Left ventricle myocardium inferior (tissue), 1 donor: ENCODE measurements at regions not wholly inside any gene's neighbourhood (a gene's known extent, or its start where the extent isn't known, plus 50 kb on each side); places are given as distances from the start of the nearest gene placed in this dataset.
A peak's percentile ranks its signal among the peaks of the same experiment; 100 is the strongest.

ENCODE experiments used
- DNase-seq: peaks from one replicate; pipeline ENCODE4 v3.0.0-alpha.2; 2020
- H3K27ac ChIP-seq: fragments of 200-600 bp; replicated peaks from 2 replicates; pipeline ENCODE4 v1.8.0; 2021
- H3K27me3 ChIP-seq: fragments of 200-600 bp; 2 replicates; pipeline ENCODE4 v1.8.0; 2021; ENCODE audit warnings: low read depth
- H3K36me3 ChIP-seq: fragments of 200-600 bp; 2 replicates; pipeline ENCODE4 v1.8.0; 2021
- H3K4me1 ChIP-seq: fragments of 200-600 bp; 2 replicates; pipeline ENCODE4 v1.8.0; 2021
- H3K4me3 ChIP-seq: fragments of 200-600 bp; 2 replicates; pipeline ENCODE4 v1.8.0; 2021; ENCODE audit warnings: mild to moderate bottlenecking, moderate library complexity
- H3K9me3 ChIP-seq: fragments of 200-600 bp; replicated peaks from 2 replicates; pipeline ENCODE4 v1.8.0; 2021
- intact Hi-C: fragments of 100-400 bp; cut with micrococcal nuclease; formaldehyde crosslinking; loops from one replicate; pipeline ENCODE4 v1.11.0; 2022
- TF ChIP-seq, protein P1 (sequence below): fragments of 200-600 bp; IDR thresholded peaks from 2 replicates; pipeline ENCODE4 v1.8.0; 2021; ENCODE audit warnings: antibody characterized with exemption, mild to moderate bottlenecking, borderline replicate concordance
- donor health status: DM: no; HTN: yes; CAD: no; lungs with severe emphysema.

DNA sequence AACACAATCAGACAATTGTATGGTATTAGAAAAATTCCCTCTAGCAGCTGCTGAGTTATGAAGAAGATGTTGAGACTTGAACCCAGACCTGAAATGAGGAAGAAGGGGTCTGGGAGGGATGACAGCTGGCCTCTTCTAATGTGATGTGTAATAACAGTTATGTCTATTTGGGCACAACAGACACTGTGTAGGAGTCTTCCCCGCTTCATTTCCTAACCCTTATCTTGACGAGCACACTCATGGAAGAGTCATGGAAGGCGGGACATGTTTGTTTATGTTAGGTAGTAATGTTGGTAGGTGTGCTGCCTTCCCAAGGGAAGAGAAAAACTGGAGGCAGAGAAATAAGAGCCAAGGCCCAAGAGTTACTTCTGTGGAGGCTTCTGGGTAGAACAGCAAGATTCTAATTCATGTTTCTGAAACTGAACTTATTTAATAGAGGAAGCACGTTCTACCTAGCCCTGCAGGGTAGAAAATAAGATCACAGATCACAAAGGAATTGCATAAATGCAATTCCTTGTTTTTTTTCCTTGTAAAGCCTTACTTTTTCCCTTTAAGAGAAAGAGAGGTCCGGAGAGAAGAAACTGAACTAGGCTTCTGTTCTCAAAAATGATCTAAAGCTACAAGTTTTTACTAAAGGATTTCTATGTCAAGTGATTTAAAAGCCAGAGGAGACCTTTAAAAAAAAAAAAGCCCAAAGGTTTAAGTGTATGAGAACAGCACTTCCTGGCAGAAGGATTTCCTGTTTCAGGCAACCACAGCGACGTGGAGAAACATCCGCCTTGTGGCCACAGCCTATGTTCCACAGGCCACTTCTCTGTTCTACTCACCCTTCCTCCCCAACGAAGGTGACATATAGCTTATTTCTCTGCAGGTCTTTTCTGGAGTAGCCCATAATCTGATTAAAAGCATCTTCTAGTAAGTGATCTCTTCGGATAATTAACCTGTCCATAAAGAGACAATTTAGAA is 68.5 kb upstream of the STK17B start:
- no peaks in the 10 kb centered on the region for H3K9me3 ChIP-seq
- H3K27me3 ChIP-seq, result no peaks in the 10 kb centered on the region
- DNase-seq, result peak; percentile 52
- peaks cover 26% of the 10 kb centered on the region for H3K36me3 ChIP-seq
- H3K4me1 ChIP-seq, result peaks cover 27% of the 10 kb centered on the region
- TF ChIP-seq, protein P1, sequence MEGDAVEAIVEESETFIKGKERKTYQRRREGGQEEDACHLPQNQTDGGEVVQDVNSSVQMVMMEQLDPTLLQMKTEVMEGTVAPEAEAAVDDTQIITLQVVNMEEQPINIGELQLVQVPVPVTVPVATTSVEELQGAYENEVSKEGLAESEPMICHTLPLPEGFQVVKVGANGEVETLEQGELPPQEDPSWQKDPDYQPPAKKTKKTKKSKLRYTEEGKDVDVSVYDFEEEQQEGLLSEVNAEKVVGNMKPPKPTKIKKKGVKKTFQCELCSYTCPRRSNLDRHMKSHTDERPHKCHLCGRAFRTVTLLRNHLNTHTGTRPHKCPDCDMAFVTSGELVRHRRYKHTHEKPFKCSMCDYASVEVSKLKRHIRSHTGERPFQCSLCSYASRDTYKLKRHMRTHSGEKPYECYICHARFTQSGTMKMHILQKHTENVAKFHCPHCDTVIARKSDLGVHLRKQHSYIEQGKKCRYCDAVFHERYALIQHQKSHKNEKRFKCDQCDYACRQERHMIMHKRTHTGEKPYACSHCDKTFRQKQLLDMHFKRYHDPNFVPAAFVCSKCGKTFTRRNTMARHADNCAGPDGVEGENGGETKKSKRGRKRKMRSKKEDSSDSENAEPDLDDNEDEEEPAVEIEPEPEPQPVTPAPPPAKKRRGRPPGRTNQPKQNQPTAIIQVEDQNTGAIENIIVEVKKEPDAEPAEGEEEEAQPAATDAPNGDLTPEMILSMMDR, result peak; percentile 29
- intact Hi-C loops, result no loop called here
- H3K27ac ChIP-seq, result peak overlapping the region; percentile 80
- H3K4me3 ChIP-seq, result peak overlapping the region; percentile 21

DNA sequence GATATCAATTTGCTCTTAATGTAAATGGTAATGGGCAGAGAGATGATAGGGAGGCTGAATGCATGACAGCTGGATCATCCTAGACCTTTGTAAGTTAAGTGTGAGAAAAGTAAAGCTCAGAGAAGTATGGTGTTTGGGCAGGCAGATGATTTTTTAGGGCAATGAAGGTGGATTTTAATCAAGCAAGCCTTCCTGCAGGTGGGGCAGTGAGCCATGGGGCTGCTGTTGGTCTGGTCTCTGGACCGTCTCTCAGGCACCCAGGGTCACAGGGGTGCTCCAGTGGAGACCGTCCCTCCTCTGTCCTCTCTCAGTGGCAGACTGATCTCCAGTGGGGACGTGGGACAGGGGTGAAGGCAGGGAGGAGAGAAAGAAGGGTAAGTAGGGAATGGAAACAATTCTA is 69.8 kb upstream of the STK17B start:
- no peak overlapping the region for H3K4me3 ChIP-seq
- intact Hi-C loops, result no loop called here
- no peaks in the 10 kb centered on the region for H3K9me3 ChIP-seq
- H3K4me1 ChIP-seq, result peaks cover 27% of the 10 kb centered on the region
- TF ChIP-seq, protein P1, result no peak
- no peak for DNase-seq
- H3K27me3 ChIP-seq, result no peaks in the 10 kb centered on the region
- peak overlapping the region; percentile 80 for H3K27ac ChIP-seq
- H3K36me3 ChIP-seq, result peaks cover 26% of the 10 kb centered on the region

DNA sequence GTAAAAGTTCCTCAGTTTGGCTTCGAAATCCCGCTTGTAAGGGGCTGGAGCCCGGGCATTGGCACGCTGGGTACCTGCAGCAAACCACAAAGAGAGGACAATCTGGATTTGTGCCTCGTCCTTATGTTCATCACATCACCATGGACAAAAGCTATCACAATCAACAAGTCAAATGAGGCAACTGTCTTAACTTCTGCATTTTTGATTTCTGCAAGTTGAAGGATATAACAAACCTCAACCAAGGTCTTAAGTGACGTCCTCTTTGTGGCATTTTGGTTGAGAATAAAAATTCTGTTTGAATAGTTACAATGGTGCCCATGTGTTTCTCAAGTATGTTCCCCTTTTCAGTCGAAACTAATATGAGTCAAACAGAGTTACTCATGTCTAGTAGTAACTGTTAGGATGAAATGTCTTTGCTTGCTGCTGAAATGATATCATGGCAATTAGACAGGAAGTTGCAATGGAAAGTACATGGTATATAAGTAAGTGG is 70.8 kb upstream of the STK17B start:
- peaks cover 26% of the 10 kb centered on the region for H3K36me3 ChIP-seq

DNA sequence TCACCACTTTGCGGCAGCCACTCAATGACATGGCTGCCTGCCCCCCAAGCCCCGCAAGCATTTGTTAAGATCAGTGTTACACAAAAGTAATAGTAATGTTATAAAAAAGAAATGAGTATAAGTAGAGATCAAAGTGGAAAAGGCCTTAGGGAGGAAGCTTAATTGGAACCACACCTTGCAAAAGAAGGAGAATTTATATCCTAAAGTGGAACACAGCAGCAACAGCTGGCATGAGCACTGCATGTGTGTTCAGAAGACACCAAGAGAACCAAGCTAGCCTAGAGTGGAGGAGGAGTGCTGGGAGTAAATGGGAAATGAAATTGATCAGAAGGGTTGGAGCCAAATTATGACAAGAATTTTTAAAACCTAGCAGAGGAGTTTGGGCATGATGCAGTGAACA is 73.1 kb upstream of the STK17B start:
- intact Hi-C loops, result no loop called here
- Histone ChIP-seq H3K27ac (no peak overlapping the region), H3K4me3 (no peak overlapping the region), H3K27me3 (no peaks in the 10 kb centered on the region), H3K4me1 (peaks cover 27% of the 10 kb centered on the region), H3K9me3 (no peaks in the 10 kb centered on the region), H3K36me3 (peaks cover 7% of the 10 kb centered on the region)
- TF ChIP-seq, protein P1, result no peak
- no peak for DNase-seq

More for the DNA sequence above, 70.8 kb upstream of the STK17B start:
- intact Hi-C loops, result no loop called here
- no peaks in the 10 kb centered on the region for H3K27me3 ChIP-seq
- peak; percentile 20 for DNase-seq
- H3K4me1 ChIP-seq, result peaks cover 27% of the 10 kb centered on the region
- H3K4me3 ChIP-seq, result no peak overlapping the region
- no peaks in the 10 kb centered on the region for H3K9me3 ChIP-seq
- TF ChIP-seq, protein P1, result no peak
- H3K27ac ChIP-seq, result peak overlapping the region; percentile 80

DNA sequence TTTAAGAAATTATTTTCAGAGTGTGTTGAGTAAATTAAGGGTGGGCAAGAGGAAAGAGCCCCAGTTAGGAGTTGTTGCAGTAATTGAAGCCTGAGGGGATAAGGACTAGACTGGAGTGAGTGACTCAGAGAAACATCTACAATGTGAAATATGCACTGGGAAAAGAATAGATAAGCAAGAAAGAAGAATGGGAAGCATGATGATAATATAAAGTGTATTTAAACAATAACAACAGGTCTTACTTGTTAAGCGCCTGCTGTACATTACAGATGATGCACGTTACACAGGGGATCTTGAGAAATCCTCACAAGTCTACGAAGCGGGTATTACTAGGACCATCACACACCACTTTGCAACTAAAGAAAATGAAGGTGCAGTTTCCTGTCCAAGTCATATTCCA is 73.6 kb upstream of the STK17B start:
- Histone ChIP-seq H3K4me1 (peaks cover 22% of the 10 kb centered on the region), H3K36me3 (peaks cover 4% of the 10 kb centered on the region), H3K4me3 (no peak overlapping the region), H3K27ac (no peak overlapping the region), H3K9me3 (no peaks in the 10 kb centered on the region), H3K27me3 (no peaks in the 10 kb centered on the region)
- TF ChIP-seq, protein P1, result no peak
- intact Hi-C loops, result no loop called here
- DNase-seq, result no peak
